ENCODE measurements at regions not wholly inside any gene's neighbourhood (a gene's known extent, or its start where the extent isn't known, plus 50 kb on each side); places are given as distances from the start of the nearest gene placed in this dataset.

DNA sequence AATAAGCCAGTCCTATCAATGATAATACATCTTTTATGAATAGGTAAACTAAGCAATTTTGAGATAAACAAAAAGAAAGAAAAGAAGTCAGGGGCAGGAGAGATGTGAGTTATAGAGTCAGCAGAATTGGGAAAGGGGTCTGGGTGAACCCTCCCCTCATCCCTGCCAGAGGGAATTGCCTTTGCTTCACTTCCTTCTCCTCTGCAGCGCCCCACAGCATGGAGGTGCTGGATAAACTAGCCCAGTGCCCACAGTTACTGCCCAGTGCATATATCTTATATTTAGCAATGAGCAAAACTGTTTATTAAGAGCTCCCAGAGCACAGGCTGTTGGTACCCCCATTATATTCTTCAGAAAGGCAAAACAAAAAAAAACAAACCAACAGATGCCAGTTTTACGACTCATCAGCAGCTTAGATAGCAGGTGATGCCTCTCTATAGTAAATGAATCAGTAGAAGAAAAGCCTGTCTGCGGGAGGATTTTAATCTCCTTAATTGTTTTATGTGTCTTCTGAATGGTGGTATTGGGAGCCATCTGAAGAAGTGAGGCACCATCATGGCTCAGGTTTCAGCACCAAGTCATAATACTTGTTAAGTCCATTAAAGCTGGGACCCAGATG lies 419.2 kb downstream of the EPM2A start:
- ChIA-PET POLR2A (no interaction called here), CTCF (no interaction called here)
- Histone ChIP-seq H3K36me3 (replicated peaks in 1 of 2; ENCODE audit: control extremely low read depth in 1 of 2, control insufficient read depth in 1 of 2, extremely low read depth in 1 of 2, insufficient read depth in 2 of 2, low read length in 1 of 2) (no peaks in the 10 kb centered on the region), H3K9me3 (ENCODE audit: control extremely low read depth in 1 of 3, control insufficient read depth in 2 of 3, insufficient read depth in 1 of 3, low read length in 2 of 3) (no peaks in the 10 kb centered on the region), H3K9ac (ENCODE audit: low read length) (no peak overlapping the region), H3K79me2 (ENCODE audit: control insufficient read depth, insufficient read depth, low read length) (no peaks in the 10 kb centered on the region), H3K4me3 (ENCODE audit: control extremely low read depth in 1 of 5, extremely low read depth in 1 of 5, insufficient read depth in 1 of 5, low read depth in 2 of 5, low read length in 4 of 5) (no peak overlapping the region), H3K27me3 (replicated peaks in 1 of 4; ENCODE audit: control extremely low read depth in 1 of 4, control insufficient read depth in 3 of 4, insufficient read depth in 4 of 4, low read length in 3 of 4) (no peaks in the 10 kb centered on the region), H4K20me1 (ENCODE audit: control insufficient read depth, insufficient read depth, low read length, poor library complexity, severe bottlenecking) (no peaks in the 10 kb centered on the region), H2AFZ (ENCODE audit: insufficient read depth, low read depth, low read length, poor library complexity, severe bottlenecking) (no peak overlapping the region), H3K27ac (ENCODE audit: low read length in 2 of 2) (no peak overlapping the region), H3K4me1 (ENCODE audit: control insufficient read depth in 2 of 2, insufficient read depth in 2 of 2, low read length in 2 of 2) (no peaks in the 10 kb centered on the region), H3K4me2 (replicated peaks; ENCODE audit: low read depth, low read length, poor library complexity, severe bottlenecking) (no peak overlapping the region)
- no peak overlapping the region for H3K4me3 Mint-ChIP-seq
- TF ChIP-seq, protein P1, sequence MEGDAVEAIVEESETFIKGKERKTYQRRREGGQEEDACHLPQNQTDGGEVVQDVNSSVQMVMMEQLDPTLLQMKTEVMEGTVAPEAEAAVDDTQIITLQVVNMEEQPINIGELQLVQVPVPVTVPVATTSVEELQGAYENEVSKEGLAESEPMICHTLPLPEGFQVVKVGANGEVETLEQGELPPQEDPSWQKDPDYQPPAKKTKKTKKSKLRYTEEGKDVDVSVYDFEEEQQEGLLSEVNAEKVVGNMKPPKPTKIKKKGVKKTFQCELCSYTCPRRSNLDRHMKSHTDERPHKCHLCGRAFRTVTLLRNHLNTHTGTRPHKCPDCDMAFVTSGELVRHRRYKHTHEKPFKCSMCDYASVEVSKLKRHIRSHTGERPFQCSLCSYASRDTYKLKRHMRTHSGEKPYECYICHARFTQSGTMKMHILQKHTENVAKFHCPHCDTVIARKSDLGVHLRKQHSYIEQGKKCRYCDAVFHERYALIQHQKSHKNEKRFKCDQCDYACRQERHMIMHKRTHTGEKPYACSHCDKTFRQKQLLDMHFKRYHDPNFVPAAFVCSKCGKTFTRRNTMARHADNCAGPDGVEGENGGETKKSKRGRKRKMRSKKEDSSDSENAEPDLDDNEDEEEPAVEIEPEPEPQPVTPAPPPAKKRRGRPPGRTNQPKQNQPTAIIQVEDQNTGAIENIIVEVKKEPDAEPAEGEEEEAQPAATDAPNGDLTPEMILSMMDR (IDR thresholded peaks at IDR 0.05): no peak
- no peak for TF ChIP-seq EZH2 (IDR thresholded peaks at IDR 0.05; ENCODE audit: borderline replicate concordance, insufficient read depth, low read depth, low read length, poor library complexity, severe bottlenecking)
- intact Hi-C loops (cut with micrococcal nuclease): no loop called here
- no peaks in the 10 kb centered on the region for H3K27me3 Mint-ChIP-seq
- WGBS (ENCODE audit: insufficient coverage): no CpG with 5 or more reads among the region's 3 CpGs
- H3K9me3 Mint-ChIP-seq (ENCODE audit: insufficient read depth): peaks cover 5% of the 10 kb centered on the region
- DNase-seq (no peak), ATAC-seq (ENCODE audit: low read depth) (no peak)
- H3K4me1 Mint-ChIP-seq: no peaks in the 10 kb centered on the region
- H3K27ac Mint-ChIP-seq: no peak overlapping the region

DNA sequence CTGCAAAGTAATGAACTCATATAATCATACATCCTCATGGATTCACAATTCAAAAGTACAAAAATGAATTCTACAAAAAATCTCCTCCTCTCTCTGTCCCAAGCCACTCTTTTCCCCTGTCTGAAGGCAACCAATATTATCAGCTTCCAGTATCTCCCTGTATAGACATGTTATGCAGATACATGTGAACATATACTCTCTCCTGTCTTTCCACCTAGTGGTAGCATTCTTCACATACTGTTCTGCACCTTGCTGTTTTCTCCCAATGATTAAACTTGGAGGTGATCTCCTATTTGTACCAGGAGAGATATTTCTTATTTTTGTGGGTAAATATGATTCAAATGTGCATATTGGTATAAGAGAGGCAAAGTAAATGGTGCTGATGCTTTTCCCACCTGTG lies 416.4 kb downstream of the EPM2A start:
- no peaks in the 10 kb centered on the region for H3K27me3 ChIP-seq (replicated peaks in 1 of 4; ENCODE audit: control extremely low read depth in 1 of 4, control insufficient read depth in 3 of 4, insufficient read depth in 4 of 4, low read length in 3 of 4)
- H2AFZ ChIP-seq (ENCODE audit: insufficient read depth, low read depth, low read length, poor library complexity, severe bottlenecking): no peak overlapping the region
- H3K4me1 Mint-ChIP-seq: no peaks in the 10 kb centered on the region
- H3K4me3 Mint-ChIP-seq: no peak overlapping the region
- no peak overlapping the region for H3K4me3 ChIP-seq (ENCODE audit: control extremely low read depth in 1 of 5, extremely low read depth in 1 of 5, insufficient read depth in 1 of 5, low read depth in 2 of 5, low read length in 4 of 5)
- no peaks in the 10 kb centered on the region for H3K36me3 ChIP-seq (replicated peaks in 1 of 2; ENCODE audit: control extremely low read depth in 1 of 2, control insufficient read depth in 1 of 2, extremely low read depth in 1 of 2, insufficient read depth in 2 of 2, low read length in 1 of 2)
- H3K9me3 ChIP-seq (ENCODE audit: control extremely low read depth in 1 of 3, control insufficient read depth in 2 of 3, insufficient read depth in 1 of 3, low read length in 2 of 3): no peaks in the 10 kb centered on the region
- H3K4me2 ChIP-seq (replicated peaks; ENCODE audit: low read depth, low read length, poor library complexity, severe bottlenecking): no peak overlapping the region
- H4K20me1 ChIP-seq (ENCODE audit: control insufficient read depth, insufficient read depth, low read length, poor library complexity, severe bottlenecking): no peaks in the 10 kb centered on the region
- no peak for DNase-seq
- ChIA-PET CTCF (no interaction called here), POLR2A (no interaction called here)
- H3K27ac ChIP-seq (ENCODE audit: low read length in 2 of 2): no peak overlapping the region
- H3K9me3 Mint-ChIP-seq (ENCODE audit: insufficient read depth): peaks cover 5% of the 10 kb centered on the region
- ATAC-seq (ENCODE audit: low read depth): no peak
- H3K4me1 ChIP-seq (ENCODE audit: control insufficient read depth in 2 of 2, insufficient read depth in 2 of 2, low read length in 2 of 2): no peaks in the 10 kb centered on the region
- no peaks in the 10 kb centered on the region for H3K27me3 Mint-ChIP-seq
- no peaks in the 10 kb centered on the region for H3K79me2 ChIP-seq (ENCODE audit: control insufficient read depth, insufficient read depth, low read length)
- intact Hi-C loops (cut with micrococcal nuclease): no loop called here
- no peak overlapping the region for H3K27ac Mint-ChIP-seq
- no peak overlapping the region for H3K9ac ChIP-seq (ENCODE audit: low read length)
- no peak for TF ChIP-seq EZH2 (IDR thresholded peaks at IDR 0.05; ENCODE audit: borderline replicate concordance, insufficient read depth, low read depth, low read length, poor library complexity, severe bottlenecking)
- TF ChIP-seq, protein P1 (IDR thresholded peaks at IDR 0.05): no peak
